AG09319 (cell line): ENCODE measurements at regions not wholly inside any gene's neighbourhood (a gene's known extent, or its start where the extent isn't known, plus 50 kb on each side); places are given as distances from the start of the nearest gene placed in this dataset.

Experiments
- DNase-seq: peaks from one replicate; pipeline ENCODE4 v3.0.0-alpha.2; 2010; ENCODE audit warnings: low read depth; ENCODE audit errors: extremely low read depth
- TF ChIP-seq, protein P1 (sequence below): IDR thresholded peaks from 2 replicates; pipeline ENCODE4 v1.5.1; 2011; ENCODE audit warnings: low read depth, mild to moderate bottlenecking, inconsistent platforms, low read length, moderate library complexity

DNA sequence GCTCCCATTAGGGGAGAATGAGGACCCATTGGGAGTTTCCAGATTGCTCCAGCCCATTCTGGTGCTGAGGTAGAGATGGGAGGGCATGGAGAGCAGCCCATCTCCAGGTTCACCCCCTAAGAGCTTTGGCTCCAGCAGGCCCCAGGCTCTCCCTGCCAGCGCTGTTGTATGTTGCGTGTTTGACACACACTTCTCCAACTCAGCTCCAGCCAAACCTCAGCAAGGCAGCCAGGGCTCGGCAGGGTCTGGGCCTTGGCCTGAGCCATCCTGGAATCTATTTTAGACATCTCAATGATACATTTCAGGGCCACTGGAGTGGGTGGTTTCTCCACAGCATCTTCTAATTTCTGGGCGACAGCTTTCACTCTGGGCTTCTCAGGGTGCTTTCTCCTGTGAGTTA, 117.0 kb downstream of the NAV1 start:
- TF ChIP-seq, protein P1, sequence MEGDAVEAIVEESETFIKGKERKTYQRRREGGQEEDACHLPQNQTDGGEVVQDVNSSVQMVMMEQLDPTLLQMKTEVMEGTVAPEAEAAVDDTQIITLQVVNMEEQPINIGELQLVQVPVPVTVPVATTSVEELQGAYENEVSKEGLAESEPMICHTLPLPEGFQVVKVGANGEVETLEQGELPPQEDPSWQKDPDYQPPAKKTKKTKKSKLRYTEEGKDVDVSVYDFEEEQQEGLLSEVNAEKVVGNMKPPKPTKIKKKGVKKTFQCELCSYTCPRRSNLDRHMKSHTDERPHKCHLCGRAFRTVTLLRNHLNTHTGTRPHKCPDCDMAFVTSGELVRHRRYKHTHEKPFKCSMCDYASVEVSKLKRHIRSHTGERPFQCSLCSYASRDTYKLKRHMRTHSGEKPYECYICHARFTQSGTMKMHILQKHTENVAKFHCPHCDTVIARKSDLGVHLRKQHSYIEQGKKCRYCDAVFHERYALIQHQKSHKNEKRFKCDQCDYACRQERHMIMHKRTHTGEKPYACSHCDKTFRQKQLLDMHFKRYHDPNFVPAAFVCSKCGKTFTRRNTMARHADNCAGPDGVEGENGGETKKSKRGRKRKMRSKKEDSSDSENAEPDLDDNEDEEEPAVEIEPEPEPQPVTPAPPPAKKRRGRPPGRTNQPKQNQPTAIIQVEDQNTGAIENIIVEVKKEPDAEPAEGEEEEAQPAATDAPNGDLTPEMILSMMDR, result no peak
- no peak for DNase-seq

DNA sequence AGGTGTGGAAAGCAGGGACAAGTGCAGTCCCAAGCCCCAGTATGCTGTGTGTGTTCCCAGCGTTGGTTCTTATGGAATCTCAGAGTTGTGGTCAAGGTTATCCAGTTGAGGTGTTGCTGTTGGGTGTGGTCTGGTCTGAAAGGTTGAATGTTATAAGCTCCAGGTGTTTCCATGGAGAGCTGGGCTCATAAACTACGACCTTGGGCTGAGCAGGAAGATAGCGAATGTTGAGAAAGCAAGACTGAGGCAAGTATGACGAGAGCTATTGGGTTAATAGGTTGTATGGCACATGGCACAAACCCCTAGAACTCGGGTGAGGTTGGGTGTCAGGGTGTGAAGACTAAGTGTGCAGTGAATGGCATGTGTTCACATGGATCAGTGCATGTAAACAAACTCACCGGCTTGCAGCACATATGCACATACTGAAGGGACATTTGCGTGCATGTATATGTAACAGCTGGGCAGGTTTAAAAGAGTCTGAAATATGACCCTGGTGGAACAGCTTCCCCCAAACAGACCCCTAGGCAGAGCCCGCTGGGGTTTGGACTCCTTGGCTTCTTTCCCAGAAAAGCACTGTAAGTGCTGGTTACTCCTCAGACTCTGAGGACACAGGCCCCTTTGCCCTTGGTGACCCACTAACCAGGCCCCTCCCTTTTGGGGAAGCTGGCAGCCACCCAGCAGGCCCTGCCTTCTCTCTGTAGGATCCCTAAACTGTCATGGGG, 117.5 kb downstream of the NAV1 start:
- TF ChIP-seq, protein P1, result no peak
- no peak for DNase-seq

DNA sequence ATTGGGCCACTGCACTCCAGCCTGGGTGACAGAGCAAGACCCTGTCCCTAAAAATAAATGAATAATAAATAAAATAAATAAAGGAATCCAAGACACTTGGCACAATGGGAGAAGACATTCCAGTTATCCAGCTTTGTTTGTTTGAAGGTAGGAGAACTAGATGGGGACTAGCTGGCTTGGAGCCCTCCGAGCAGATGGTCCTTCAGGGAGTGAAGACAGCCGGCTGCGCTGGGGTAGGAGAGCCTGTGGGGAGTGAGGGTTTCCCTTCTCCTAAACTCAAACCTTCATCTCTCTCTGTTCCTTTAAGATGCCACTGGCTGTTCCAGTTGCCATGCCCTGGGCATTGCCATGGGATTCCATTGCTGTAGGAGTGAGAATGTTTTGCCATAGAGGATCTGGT, 120.6 kb downstream of the NAV1 start:
- DNase-seq, result no peak

DNA sequence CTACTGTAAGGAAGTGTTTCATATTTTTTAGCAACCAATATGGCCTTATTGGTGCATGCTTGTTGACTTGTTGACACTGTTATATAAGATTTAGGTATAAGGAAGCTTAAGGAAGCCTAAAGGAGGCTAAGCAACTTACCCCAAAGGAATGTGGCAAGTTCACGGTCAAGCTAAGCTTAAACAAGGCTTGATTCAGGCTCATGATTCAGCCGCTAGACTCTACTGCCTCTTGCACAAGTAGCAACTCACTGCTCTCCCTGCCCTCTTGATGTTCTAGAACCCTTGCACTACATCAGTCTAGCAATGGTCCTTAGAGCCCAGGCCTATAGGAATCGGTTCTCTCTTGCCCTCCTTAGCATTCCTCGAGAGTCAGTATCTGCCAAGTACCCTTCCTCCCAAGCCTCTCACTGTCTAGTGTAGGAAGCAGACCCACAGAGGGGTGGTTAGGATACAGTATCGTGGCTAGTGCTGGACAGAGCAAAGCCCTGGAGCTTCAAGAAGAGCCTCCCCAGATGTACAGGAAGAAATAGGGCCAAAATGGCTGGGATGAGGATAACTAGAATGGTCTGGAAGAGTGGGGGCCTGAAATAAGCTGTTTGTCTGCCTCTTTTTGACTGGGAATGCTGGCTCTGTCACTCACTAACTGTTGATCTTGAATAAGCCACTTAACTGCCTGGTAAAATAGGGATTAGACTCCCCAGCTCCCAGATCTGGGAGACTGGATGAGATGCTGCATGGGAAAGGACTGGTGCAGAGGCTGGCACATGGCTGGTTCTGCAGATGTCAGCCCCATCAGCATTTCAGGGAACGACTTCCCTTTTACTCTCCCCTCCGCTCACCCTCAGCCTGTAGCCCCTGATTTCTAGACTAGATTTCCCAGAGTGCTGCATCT, 122.2 kb downstream of the NAV1 start:
- TF ChIP-seq, protein P1, result no peak
- DNase-seq, result no peak

More for the DNA sequence above, 120.6 kb downstream of the NAV1 start:
- TF ChIP-seq, protein P1, result no peak

DNA sequence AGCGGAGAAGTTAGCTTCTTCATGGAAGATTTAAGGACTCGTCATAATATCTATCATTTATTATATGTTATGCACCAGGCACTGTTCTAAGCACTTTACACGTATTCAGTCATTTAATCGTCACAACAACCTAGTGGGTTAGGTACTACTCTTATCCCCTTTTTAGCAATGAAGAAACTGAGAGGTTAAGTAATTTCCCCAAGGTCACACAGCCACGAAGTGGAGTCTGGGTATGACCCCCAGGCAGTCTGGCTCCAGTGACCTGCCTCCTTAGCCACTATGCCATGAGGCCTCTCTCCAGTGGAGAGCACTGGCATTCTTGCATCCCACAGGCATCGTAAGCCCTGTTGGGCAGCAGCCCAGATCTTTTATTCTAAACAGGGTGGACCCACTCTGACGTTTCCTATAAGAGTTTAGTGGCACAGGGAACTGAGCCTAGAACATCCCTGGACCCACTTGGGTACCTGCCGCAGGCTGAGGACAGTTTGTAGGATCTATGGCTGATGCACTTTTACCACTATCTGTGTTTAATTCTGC, 123.0 kb downstream of the NAV1 start:
- TF ChIP-seq, protein P1, result no peak
- no peak for DNase-seq

DNA sequence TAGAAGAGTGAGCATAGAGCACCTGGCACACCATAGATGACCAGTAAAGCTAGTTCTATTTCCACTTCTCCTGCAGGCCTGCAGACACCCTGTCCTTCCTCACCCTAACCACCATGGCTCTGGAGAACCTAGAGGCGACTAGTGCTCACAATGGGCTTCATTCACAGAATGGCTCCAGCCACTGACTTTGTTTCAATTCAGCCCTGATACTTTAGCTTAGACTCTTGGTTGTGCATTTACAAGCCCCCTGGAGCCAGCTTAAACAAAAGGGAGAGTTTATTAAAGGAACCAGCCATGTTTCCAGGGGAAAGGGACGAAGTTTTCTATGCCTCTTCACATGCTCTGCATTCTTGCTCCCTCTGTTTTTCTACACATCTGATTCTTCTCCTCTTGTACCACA, 123.7 kb downstream of the NAV1 start:
- TF ChIP-seq, protein P1, result no peak
- no peak for DNase-seq

DNA sequence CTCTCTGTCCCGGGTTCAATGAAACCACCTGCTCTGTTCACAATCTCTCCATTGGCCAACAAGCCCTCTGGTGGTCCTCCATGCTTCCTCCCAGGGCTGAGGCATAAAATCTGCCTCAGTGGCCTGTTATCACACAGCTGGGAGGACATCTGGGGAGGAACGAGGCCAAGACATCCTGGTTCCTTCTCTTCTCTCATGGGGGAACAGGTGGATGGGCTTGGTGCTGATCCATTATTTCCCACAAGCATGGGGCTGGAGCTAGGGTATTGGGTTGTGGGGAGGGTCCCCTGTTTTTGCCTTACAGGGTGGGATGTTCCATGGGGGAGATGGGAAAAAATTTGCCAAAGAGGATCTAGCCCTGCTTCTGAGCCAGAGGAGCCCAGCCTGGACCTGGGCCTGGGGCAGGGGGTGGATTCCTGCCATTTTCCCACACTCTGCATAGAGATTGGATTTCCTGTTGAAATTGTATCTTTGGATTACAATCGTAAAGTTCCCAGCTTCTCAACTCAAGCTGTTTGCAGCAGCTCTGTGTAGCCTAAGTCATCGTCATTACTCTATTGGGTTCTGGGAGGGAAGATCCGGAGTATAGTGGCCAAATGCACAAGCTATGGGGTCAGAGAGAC, 124.7 kb downstream of the NAV1 start:
- no peak for DNase-seq
- TF ChIP-seq, protein P1, result no peak
